Pulmonary artery endothelial cell (primary cell): ENCODE measurements at regions not wholly inside any gene's neighbourhood (a gene's known extent, or its start where the extent isn't known, plus 50 kb on each side); places are given as distances from the start of the nearest gene placed in this dataset.
A peak's percentile ranks its signal among the peaks of the same experiment; 100 is the strongest.

Experiments used
- DNase-seq: peaks from one replicate; pipeline ENCODE4 v3.0.0-alpha.2; 2011; ENCODE audit warnings: low read depth, low spot score

GRCh38 chr9:14399756-14400657, 86.1 kb upstream of the NFIB start:
- no peak for DNase-seq

GRCh38 chr9:14398473-14398872, 84.5 kb upstream of the NFIB start:
- no peak for DNase-seq

GRCh38 chr9:14396171-14396570, 82.2 kb upstream of the NFIB start:
- DNase-seq: no peak

GRCh38 chr9:14395317-14396082, 81.6 kb upstream of the NFIB start:
- no peak for DNase-seq

- no peak for DNase-seq
These were observed 79.5 kb upstream of the NFIB start for GRCh38 chr9:14393418-14393817.

GRCh38 chr9:14391620-14392019, 77.7 kb upstream of the NFIB start:
- no peak for DNase-seq

- no peak for DNase-seq
These were observed 75.7 kb upstream of the NFIB start for GRCh38 chr9:14389657-14390056.

- DNase-seq: no peak
These were observed 75.2 kb upstream of the NFIB start for GRCh38 chr9:14389146-14389545.

GRCh38 chr9:14383773-14384172, 69.8 kb upstream of the NFIB start:
- DNase-seq: no peak

- DNase-seq: peak; percentile 20
These were observed 69.4 kb upstream of the NFIB start for GRCh38 chr9:14383294-14383693.

- no peak for DNase-seq
These were observed 66.3 kb upstream of the NFIB start for GRCh38 chr9:14380061-14380836.

GRCh38 chr9:14379280-14379679, 65.3 kb upstream of the NFIB start:
- no peak for DNase-seq

- DNase-seq: no peak
These were observed 59.8 kb upstream of the NFIB start for GRCh38 chr9:14373706-14374105.

GRCh38 chr9:14373336-14373666, 59.4 kb upstream of the NFIB start:
- no peak for DNase-seq

- peak; percentile 93 for DNase-seq
These were observed 58.7 kb upstream of the NFIB start for GRCh38 chr9:14372437-14373335.

- DNase-seq: no peak
These were observed 55.1 kb upstream of the NFIB start for GRCh38 chr9:14369011-14369410.

GRCh38 chr9:14366076-14366475, 52.1 kb upstream of the NFIB start:
- DNase-seq: no peak

GRCh38 chr9:14365670-14366069, 51.7 kb upstream of the NFIB start:
- no peak for DNase-seq
